ENCODE measurements at regions not wholly inside any gene's neighbourhood (a gene's known extent, or its start where the extent isn't known, plus 50 kb on each side); places are given as distances from the start of the nearest gene placed in this dataset.

DNA sequence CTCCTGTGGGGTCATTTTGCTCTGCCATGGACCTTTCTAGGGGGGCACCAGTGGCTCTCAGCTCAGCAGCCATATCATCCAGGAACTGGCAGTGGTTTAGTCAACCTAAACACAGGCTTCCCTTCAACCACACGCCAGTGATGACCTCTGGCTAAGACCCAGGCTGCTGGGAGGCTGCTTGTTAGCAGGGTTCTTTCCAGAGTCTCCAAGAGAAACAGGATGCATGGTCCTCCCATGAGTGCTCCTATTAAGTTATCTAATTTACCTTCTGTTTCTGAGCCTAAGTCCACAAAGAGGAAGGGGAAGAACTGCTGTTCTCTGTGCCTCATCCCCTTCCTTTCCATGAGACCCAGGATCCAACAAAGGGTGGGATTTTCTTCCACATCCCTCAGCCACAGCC, 137.3 kb upstream of the PLXNA2 start:
- TF ChIP-seq POLR2A (IDR thresholded peaks at IDR 0.05; ENCODE audit: low read depth, low read length), result no peak
- no peak for TF ChIP-seq POLR2AphosphoS5 (IDR thresholded peaks at IDR 0.05; ENCODE audit: low read depth, low read length)
- no peak for TF ChIP-seq TAF1 (IDR thresholded peaks at IDR 0.05; ENCODE audit: borderline replicate concordance, low read depth, low read length)

Measured in GM12892 (cell line).